SK-N-SH (cell line): ENCODE measurements at regions not wholly inside any gene's neighbourhood (a gene's known extent, or its start where the extent isn't known, plus 50 kb on each side); places are given as distances from the start of the nearest gene placed in this dataset.

Source experiments
- POLR2AphosphoS5 ChIP-seq: IDR thresholded peaks from 2 replicates; pipeline ENCODE4 v1.6.1; 2012; ENCODE audit warnings: low read depth, low read length
- TAF1 ChIP-seq: IDR thresholded peaks from 2 replicates; pipeline ENCODE4 v1.6.1; 2012; ENCODE audit warnings: low read depth, mild to moderate bottlenecking, low read length, moderate library complexity, borderline replicate concordance
- TF ChIP-seq, protein P1 (sequence below): fragments of 200-600 bp; sonication (generic); IDR thresholded peaks from 2 replicates; pipeline ENCODE4 v1.6.1; 2017; ENCODE audit warnings: antibody characterized with exemption, mild to moderate bottlenecking, moderate library complexity

DNA sequence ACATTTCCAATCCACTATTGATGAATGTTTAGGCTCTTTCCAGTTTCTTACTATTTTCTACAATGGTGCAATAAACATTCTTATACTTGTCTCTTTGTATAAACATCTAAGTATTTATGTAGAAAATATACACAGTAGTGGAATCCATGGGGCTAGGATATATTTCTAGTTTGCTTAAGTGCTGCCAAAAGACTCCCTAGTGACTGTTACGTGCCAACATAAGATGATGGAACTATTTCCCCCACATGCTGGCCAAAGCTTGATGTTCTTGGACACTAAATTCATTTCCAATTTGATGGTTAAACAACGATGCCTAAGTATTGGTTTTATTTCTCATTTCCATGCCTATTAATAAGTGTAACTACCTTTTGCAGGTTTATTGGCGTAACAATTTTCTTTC lies 378.4 kb upstream of the HNRNPA3 start:
- TF ChIP-seq POLR2AphosphoS5 = no peak
- TF ChIP-seq, protein P1, sequence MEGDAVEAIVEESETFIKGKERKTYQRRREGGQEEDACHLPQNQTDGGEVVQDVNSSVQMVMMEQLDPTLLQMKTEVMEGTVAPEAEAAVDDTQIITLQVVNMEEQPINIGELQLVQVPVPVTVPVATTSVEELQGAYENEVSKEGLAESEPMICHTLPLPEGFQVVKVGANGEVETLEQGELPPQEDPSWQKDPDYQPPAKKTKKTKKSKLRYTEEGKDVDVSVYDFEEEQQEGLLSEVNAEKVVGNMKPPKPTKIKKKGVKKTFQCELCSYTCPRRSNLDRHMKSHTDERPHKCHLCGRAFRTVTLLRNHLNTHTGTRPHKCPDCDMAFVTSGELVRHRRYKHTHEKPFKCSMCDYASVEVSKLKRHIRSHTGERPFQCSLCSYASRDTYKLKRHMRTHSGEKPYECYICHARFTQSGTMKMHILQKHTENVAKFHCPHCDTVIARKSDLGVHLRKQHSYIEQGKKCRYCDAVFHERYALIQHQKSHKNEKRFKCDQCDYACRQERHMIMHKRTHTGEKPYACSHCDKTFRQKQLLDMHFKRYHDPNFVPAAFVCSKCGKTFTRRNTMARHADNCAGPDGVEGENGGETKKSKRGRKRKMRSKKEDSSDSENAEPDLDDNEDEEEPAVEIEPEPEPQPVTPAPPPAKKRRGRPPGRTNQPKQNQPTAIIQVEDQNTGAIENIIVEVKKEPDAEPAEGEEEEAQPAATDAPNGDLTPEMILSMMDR = no peak
- TF ChIP-seq TAF1 = no peak
